IPS DF 6.9 (cell line): ENCODE measurements at regions not wholly inside any gene's neighbourhood (a gene's known extent, or its start where the extent isn't known, plus 50 kb on each side); places are given as distances from the start of the nearest gene placed in this dataset.

Experiments
- DNase-seq: peaks from one replicate; pipeline ENCODE4 v3.0.0-alpha.2; 2013; ENCODE audit warnings: low read depth, low spot score
- H3K27ac ChIP-seq: one replicate; pipeline ENCODE4 v1.5.1; 2013; ENCODE audit warnings: low read length, control low read depth
- H3K27me3 ChIP-seq: 2 replicates; pipeline ENCODE4 v1.6.1; 2013; ENCODE audit warnings: mild to moderate bottlenecking, low read length; ENCODE audit not compliant: control insufficient read depth, insufficient read depth
- H3K36me3 ChIP-seq: 2 replicates; pipeline ENCODE4 v1.6.1; 2013; ENCODE audit warnings: low read length; ENCODE audit not compliant: control insufficient read depth, insufficient read depth
- H3K4me1 ChIP-seq: 2 replicates; pipeline ENCODE4 v1.6.1; 2013; ENCODE audit warnings: low read length; ENCODE audit not compliant: control insufficient read depth, insufficient read depth
- H3K4me3 ChIP-seq: 2 replicates; pipeline ENCODE4 v1.5.1; 2013; ENCODE audit warnings: mild to moderate bottlenecking, low read length
- H3K9me3 ChIP-seq: 2 replicates; pipeline ENCODE4 v1.6.1; 2013; ENCODE audit warnings: low read length, inconsistent platforms; ENCODE audit not compliant: control insufficient read depth, insufficient read depth
- WGBS: extraction: QIAGEN DNeasy Blood & Tissue Kit; methylation state at CpG from one replicate; pipeline ENCODE4 v1.1.7; 2013; ENCODE audit warnings: mixed read lengths, missing lambda C conversion rate; ENCODE audit not compliant: insufficient read length, insufficient coverage; 5-methylcytosine and 5-hydroxymethylcytosine counted together

DNA sequence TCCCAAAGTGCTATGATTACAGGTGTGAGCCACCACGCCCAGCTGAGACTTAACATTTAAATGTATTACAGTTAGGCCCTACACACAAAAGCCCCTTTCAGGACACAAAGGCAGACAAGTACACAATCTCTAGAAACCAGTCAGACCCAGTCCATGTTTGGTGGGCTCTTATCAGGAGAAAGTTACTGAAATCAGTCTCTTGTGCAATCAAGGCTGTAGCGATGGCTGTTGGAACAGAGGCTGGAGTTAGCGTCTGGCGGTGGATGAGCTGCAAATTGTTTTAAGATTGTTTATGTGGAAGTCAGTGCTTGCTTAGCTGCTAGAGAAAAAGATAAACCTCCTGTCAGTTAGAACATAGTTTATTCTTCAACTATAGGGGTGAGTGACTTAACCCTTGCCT is 89.5 kb upstream of the SNRPN start:
- no CpG with 5 or more reads among the region's 4 CpGs for WGBS
- Histone ChIP-seq H3K4me1 (no peaks in the 10 kb centered on the region), H3K27ac (no peak overlapping the region), H3K9me3 (no peaks in the 10 kb centered on the region), H3K36me3 (no peaks in the 10 kb centered on the region), H3K4me3 (no peak overlapping the region), H3K27me3 (no peaks in the 10 kb centered on the region)
- DNase-seq: no peak

DNA sequence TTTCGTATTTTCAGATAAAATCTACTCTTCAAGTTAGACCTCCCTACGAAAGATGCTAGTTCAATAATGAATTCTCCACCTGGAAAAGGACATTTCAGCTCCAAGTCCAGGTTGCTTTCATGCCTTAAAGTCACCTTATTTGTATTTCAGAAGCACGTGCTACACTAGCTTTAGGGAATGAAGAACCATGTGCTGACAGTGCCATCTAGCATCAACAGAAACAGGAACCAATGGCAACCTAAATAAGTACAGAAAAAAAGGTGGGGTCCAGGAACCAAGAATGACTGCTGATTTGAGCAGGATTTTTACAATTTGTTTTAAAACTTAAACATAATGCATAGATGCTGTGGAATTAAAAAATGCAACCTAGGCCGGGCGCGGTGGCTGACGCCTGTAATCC is 77.6 kb upstream of the SNRPN start:
- Histone ChIP-seq H3K27ac (no peak overlapping the region), H3K36me3 (no peaks in the 10 kb centered on the region), H3K4me1 (no peaks in the 10 kb centered on the region), H3K27me3 (no peaks in the 10 kb centered on the region), H3K4me3 (no peak overlapping the region), H3K9me3 (no peaks in the 10 kb centered on the region; the same call in 1 of the 2 replicates)
- WGBS: no CpG with 5 or more reads among the region's 7 CpGs
- DNase-seq: no peak

DNA sequence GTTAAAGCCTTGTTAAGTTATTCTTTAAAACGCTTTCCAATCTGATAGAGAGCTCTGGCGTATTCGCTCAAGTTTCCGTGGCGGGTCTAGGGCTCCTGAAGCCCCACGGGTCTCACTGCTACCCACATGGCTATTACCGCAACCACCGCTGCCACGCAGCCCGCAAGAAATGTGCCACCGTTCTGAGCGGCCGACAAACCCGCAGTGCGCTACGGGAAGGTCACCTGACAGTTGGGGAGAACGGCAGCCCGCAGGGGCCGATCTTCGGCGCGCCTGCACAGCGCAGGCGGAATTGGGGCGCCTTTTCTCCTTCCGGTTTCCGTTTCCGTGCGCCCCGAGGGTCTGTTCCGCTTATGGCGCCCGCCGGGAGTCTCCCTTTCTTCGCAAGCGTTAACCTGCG is 76.6 kb upstream of the SNRPN start:
- H3K27ac ChIP-seq: no peak overlapping the region
- H3K9me3 ChIP-seq: no peaks in the 10 kb centered on the region; the same call in 1 of the 2 replicates
- no peaks in the 10 kb centered on the region for H3K27me3 ChIP-seq
- H3K4me3 ChIP-seq: no peak overlapping the region
- H3K36me3 ChIP-seq: no peaks in the 10 kb centered on the region
- no peak for DNase-seq
- WGBS: no CpG with 5 or more reads among the region's 37 CpGs
- no peaks in the 10 kb centered on the region for H3K4me1 ChIP-seq

DNA sequence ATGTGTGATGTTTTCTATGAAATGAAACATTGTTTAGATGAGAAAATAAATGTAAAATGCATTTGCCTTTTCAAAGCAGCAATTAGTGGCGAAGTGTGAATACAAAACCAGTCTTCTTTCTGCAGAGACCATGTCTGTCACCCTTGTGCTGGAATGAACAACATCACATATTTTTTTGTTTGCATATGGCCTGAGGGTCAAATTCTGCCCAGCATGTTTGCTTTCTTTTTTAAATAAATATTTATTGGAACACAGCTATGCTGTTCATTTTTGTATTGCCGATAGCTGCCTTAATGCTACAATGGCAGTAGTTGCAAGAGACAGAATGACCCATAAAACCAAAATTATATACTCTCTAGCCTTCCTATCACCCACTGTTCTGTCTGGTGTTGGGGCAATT is 75.3 kb upstream of the SNRPN start:
- no peak overlapping the region for H3K27ac ChIP-seq

DNA sequence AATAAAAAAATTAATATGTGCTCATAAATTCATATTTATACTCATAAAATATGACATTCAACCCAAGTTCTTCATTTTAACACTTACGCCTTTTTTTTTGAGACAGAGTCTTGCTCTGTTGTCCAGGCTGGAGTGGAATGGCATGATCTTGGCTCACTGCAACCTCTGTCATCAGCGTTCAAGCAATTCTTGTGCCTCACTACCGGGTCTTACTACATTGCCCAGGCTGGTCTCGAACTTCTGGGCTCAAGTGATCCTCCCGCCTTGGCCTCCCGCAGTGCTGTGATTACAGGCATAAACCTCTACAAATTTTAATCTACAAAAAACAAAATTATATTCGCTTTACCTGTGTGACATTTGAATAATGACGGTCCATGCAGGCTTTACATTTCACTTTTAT is 74.1 kb upstream of the SNRPN start:
- WGBS: no CpG with 5 or more reads among the region's 8 CpGs
- H3K4me3 ChIP-seq: no peak overlapping the region
- no peak for DNase-seq

More for the DNA sequence above, 75.3 kb upstream of the SNRPN start:
- WGBS: no CpG with 5 or more reads among the region's 2 CpGs
- Histone ChIP-seq H3K36me3 (no peaks in the 10 kb centered on the region), H3K9me3 (no peaks in the 10 kb centered on the region), H3K4me1 (no peaks in the 10 kb centered on the region), H3K4me3 (no peak overlapping the region), H3K27me3 (no peaks in the 10 kb centered on the region)
- DNase-seq: no peak

DNA sequence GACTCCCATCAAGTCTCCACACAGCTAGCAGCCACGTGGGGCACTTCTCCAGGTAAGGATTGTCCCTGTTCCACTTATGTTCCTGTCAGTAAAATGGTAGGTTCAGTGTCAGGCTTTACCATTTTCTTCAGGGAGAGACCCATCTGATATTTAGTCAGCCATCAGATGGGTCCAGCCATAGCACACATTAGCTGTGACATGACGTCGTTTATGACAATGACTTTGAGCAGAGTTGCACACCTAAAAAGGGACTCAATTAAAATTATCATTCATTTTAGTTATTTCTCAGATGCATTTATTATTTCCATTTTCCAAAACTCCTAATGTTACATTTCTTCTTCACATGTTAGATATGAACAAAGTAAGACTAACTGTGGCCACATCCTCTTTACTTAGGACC is 68.2 kb upstream of the SNRPN start:
- H3K27me3 ChIP-seq: no peaks in the 10 kb centered on the region
- no CpG with 5 or more reads among the region's 3 CpGs for WGBS
- H3K4me1 ChIP-seq: no peaks in the 10 kb centered on the region

More for the DNA sequence above, 74.1 kb upstream of the SNRPN start:
- Histone ChIP-seq H3K4me1 (no peaks in the 10 kb centered on the region), H3K36me3 (no peaks in the 10 kb centered on the region), H3K9me3 (no peaks in the 10 kb centered on the region), H3K27me3 (no peaks in the 10 kb centered on the region), H3K27ac (no peak overlapping the region)

DNA sequence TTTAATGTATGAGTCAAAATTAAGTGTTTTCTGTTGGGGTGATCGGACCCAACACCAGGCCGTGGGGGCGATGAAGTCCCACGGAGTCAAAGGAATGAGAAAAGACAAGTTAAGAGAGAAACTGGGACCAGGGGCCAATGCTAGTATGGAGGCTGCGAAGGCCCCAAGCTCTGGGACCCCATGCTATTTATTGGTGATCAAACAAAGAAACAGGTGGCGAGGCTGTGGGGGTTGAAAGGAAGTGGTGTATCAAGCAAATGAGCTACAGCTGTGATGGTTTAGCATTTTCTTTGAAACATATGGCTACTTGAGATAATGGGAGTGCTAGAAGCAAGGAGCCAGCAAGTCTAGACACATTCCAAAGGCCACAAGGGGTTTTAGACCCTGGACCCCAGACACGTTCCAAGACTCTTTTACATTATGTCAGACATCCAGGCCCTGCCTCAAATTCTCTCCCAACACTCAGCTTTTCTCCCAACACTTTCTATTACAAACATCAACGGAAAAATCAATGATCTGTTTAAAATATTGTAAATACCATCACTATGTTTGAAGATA is 56.0 kb upstream of the SNRPN start:
- Histone ChIP-seq H3K4me3 (no peak overlapping the region), H3K27me3 (no peaks in the 10 kb centered on the region), H3K9me3 (no peaks in the 10 kb centered on the region), H3K4me1 (no peaks in the 10 kb centered on the region; the same call in 1 of the 2 replicates), H3K36me3 (no peaks in the 10 kb centered on the region), H3K27ac (no peak overlapping the region)
- DNase-seq: peak; percentile 57
- WGBS: 100% methylated on average over 1 of the region's 8 CpGs

More for the DNA sequence above, 68.2 kb upstream of the SNRPN start:
- Histone ChIP-seq H3K27ac (no peak overlapping the region), H3K4me3 (no peak overlapping the region), H3K36me3 (no peaks in the 10 kb centered on the region), H3K9me3 (no peaks in the 10 kb centered on the region)
- DNase-seq: no peak

DNA sequence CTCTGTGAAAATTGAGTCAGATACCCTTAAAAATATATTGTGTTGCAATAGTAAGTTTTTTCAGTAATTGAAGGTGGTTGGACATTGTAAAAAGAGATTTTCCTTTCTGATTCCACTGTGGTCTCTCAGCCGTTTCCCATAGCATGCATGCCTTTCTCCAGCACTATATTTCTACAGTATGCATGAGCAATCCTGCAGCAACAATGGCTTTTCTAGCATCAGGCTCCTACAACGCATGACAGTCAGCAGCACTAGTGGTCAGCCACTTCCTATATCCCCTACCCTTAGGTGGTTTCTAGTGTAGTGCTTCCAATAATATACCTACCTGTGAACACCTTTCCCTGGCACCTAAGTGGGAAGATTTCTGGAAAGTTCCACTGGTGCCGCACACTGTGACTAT is 55.4 kb upstream of the SNRPN start:
- Histone ChIP-seq H3K4me1 (no peaks in the 10 kb centered on the region; the same call in 1 of the 2 replicates), H3K9me3 (no peaks in the 10 kb centered on the region), H3K27ac (no peak overlapping the region), H3K4me3 (no peak overlapping the region), H3K27me3 (no peaks in the 10 kb centered on the region), H3K36me3 (no peaks in the 10 kb centered on the region)
- DNase-seq: no peak
- no CpG with 5 or more reads among the region's 3 CpGs for WGBS

DNA sequence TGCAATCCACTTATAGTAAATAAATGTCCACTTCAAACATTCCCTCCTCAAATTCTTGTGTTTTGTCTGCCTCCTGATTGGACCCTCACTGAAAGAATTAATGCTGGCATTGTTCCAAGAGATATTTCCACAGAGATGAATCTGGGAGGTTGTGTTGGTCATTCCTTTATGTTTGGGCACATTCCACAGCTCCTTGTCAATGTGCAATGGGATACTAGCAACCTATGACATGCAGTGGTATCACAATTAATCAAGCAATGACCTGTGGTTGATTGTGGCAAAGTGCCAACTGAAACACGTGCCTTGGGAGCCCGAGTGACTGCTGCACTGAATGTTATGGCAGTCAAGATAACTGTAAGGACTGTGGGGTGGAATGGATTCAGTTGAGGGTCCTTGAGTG is 55.0 kb upstream of the SNRPN start:
- Histone ChIP-seq H3K27me3 (no peaks in the 10 kb centered on the region), H3K4me1 (no peaks in the 10 kb centered on the region; the same call in 1 of the 2 replicates), H3K27ac (no peak overlapping the region), H3K36me3 (no peaks in the 10 kb centered on the region), H3K4me3 (no peak overlapping the region), H3K9me3 (no peaks in the 10 kb centered on the region)
- no CpG with 5 or more reads among the region's 2 CpGs for WGBS
- DNase-seq: no peak

DNA sequence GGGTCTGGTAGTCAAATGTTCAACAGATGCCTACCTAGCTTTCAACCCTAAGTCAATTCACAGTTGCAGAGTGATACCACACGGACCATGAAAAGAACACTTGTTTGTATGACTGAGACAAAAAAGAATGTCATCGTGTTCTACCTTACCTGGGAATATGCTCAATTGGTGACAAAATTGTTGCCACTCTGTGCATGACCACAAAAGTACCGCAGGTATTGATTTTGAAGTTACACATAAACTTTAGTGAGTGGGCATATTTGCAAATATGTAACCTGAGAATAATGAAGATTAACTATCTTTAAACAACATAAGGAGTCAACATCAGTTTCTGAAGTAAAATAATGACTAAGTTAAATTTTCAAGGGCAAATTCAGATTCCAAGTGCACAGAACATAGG is 53.4 kb upstream of the SNRPN start:
- Histone ChIP-seq H3K27ac (no peak overlapping the region), H3K4me3 (no peak overlapping the region), H3K4me1 (no peaks in the 10 kb centered on the region; the same call in 1 of the 2 replicates), H3K9me3 (no peaks in the 10 kb centered on the region), H3K27me3 (no peaks in the 10 kb centered on the region), H3K36me3 (no peaks in the 10 kb centered on the region)
- no CpG with 5 or more reads among the region's 3 CpGs for WGBS
- no peak for DNase-seq
